ENCODE measurements at regions not wholly inside any gene's neighbourhood (a gene's known extent, or its start where the extent isn't known, plus 50 kb on each side); places are given as distances from the start of the nearest gene placed in this dataset.

GRCh38 chr3:124520970-124521369 lies 209.3 kb upstream of the UMPS start:
- H3K36me3 ChIP-seq (ENCODE audit: control insufficient read depth, insufficient read depth, low read length) = no peaks in the 10 kb centered on the region
- H3K4me3 ChIP-seq (ENCODE audit: insufficient read depth, low read depth, low read length) = no peak overlapping the region
- H3K27me3 ChIP-seq (ENCODE audit: control insufficient read depth, insufficient read depth, low read length, poor library complexity, severe bottlenecking) = no peaks in the 10 kb centered on the region
- H3K9me3 ChIP-seq (ENCODE audit: control insufficient read depth, low read length) = no peaks in the 10 kb centered on the region
- H3K27ac ChIP-seq (ENCODE audit: insufficient read depth, low read depth, low read length, poor library complexity, severe bottlenecking) = no peak overlapping the region
- H3K4me1 ChIP-seq (ENCODE audit: control insufficient read depth, insufficient read depth, low read length) = no peaks in the 10 kb centered on the region
- 72 to 74% methylated on average over 5 of the region's 5 CpGs for WGBS, 2 experiments

- Histone ChIP-seq H3K27me3 (ENCODE audit: control insufficient read depth, insufficient read depth, low read length, poor library complexity, severe bottlenecking) (no peaks in the 10 kb centered on the region), H3K4me3 (ENCODE audit: insufficient read depth, low read depth, low read length) (no peak overlapping the region), H3K9me3 (ENCODE audit: control insufficient read depth, low read length) (no peaks in the 10 kb centered on the region), H3K27ac (ENCODE audit: insufficient read depth, low read depth, low read length, poor library complexity, severe bottlenecking) (no peak overlapping the region), H3K36me3 (ENCODE audit: control insufficient read depth, insufficient read depth, low read length) (no peaks in the 10 kb centered on the region), H3K4me1 (ENCODE audit: control insufficient read depth, insufficient read depth, low read length) (no peaks in the 10 kb centered on the region)
- WGBS, 2 experiments = 86 to 100% methylated on average over 1 of the region's 1 CpG
These were observed 208.1 kb upstream of the UMPS start for GRCh38 chr3:124522082-124522625.

GRCh38 chr3:124526601-124527000 lies 203.7 kb upstream of the UMPS start:
- WGBS, 2 experiments = 100% methylated on average over 1 of the region's 1 CpG; no CpG with 5 or more reads in 1 of the 2 experiments
- Histone ChIP-seq H3K9me3 (ENCODE audit: control insufficient read depth, low read length) (no peaks in the 10 kb centered on the region), H3K4me3 (ENCODE audit: insufficient read depth, low read depth, low read length) (no peak overlapping the region), H3K36me3 (ENCODE audit: control insufficient read depth, insufficient read depth, low read length) (no peaks in the 10 kb centered on the region), H3K27ac (ENCODE audit: insufficient read depth, low read depth, low read length, poor library complexity, severe bottlenecking) (no peak overlapping the region), H3K4me1 (ENCODE audit: control insufficient read depth, insufficient read depth, low read length) (no peaks in the 10 kb centered on the region), H3K27me3 (ENCODE audit: control insufficient read depth, insufficient read depth, low read length, poor library complexity, severe bottlenecking) (no peaks in the 10 kb centered on the region)

GRCh38 chr3:124529826-124530571 lies 200.3 kb upstream of the UMPS start:
- Histone ChIP-seq H3K36me3 (ENCODE audit: control insufficient read depth, insufficient read depth, low read length) (no peaks in the 10 kb centered on the region), H3K4me3 (ENCODE audit: insufficient read depth, low read depth, low read length) (no peak overlapping the region), H3K4me1 (ENCODE audit: control insufficient read depth, insufficient read depth, low read length) (no peaks in the 10 kb centered on the region), H3K9me3 (ENCODE audit: control insufficient read depth, low read length) (no peaks in the 10 kb centered on the region), H3K27me3 (ENCODE audit: control insufficient read depth, insufficient read depth, low read length, poor library complexity, severe bottlenecking) (no peaks in the 10 kb centered on the region), H3K27ac (ENCODE audit: insufficient read depth, low read depth, low read length, poor library complexity, severe bottlenecking) (no peak overlapping the region)
- WGBS, 2 experiments = 85 to 98% methylated on average over 2 to 3 of the region's 3 CpGs

DNA sequence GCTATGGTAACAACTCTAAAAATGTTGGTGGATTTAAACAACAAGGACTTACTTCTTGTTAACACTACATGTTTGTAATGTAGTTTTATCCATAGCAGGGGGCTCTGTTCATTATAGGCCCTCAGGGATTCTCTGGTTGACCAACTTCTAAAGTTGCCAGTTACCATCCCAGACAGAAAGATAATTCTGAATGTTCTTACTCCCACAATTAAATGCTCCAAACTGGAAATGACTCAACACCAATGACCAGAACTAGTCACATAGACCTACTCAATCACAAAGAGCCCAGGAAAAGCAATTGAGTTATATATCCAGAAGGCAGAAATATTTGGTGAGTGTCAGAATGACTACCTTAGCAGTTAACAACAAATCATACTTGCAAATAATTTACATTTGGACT lies 199.3 kb upstream of the UMPS start:
- Histone ChIP-seq H3K4me3 (ENCODE audit: insufficient read depth, low read depth, low read length) (no peak overlapping the region), H3K27me3 (ENCODE audit: control insufficient read depth, insufficient read depth, low read length, poor library complexity, severe bottlenecking) (no peaks in the 10 kb centered on the region), H3K9me3 (ENCODE audit: control insufficient read depth, low read length) (no peaks in the 10 kb centered on the region), H3K4me1 (ENCODE audit: control insufficient read depth, insufficient read depth, low read length) (no peaks in the 10 kb centered on the region), H3K36me3 (ENCODE audit: control insufficient read depth, insufficient read depth, low read length) (no peaks in the 10 kb centered on the region), H3K27ac (ENCODE audit: insufficient read depth, low read depth, low read length, poor library complexity, severe bottlenecking) (no peak overlapping the region)

GRCh38 chr3:124532071-124532470 lies 198.2 kb upstream of the UMPS start:
- 100% methylated on average over 1 of the region's 1 CpG for WGBS, 2 experiments

GRCh38 chr3:124535306-124535705 lies 194.9 kb upstream of the UMPS start:
- no peaks in the 10 kb centered on the region for H3K27me3 ChIP-seq (ENCODE audit: control insufficient read depth, insufficient read depth, low read length, poor library complexity, severe bottlenecking)
- H3K36me3 ChIP-seq (ENCODE audit: control insufficient read depth, insufficient read depth, low read length) = no peaks in the 10 kb centered on the region
- H3K9me3 ChIP-seq (ENCODE audit: control insufficient read depth, low read length) = no peaks in the 10 kb centered on the region
- H3K27ac ChIP-seq (ENCODE audit: insufficient read depth, low read depth, low read length, poor library complexity, severe bottlenecking) = no peak overlapping the region
- H3K4me3 ChIP-seq (ENCODE audit: insufficient read depth, low read depth, low read length) = no peak overlapping the region
- H3K4me1 ChIP-seq (ENCODE audit: control insufficient read depth, insufficient read depth, low read length) = no peaks in the 10 kb centered on the region
- WGBS, 2 experiments = 77 to 94% methylated on average over 1 of the region's 1 CpG

More at GRCh38 chr3:124532071-124532470, 198.2 kb upstream of the UMPS start:
- no peaks in the 10 kb centered on the region for H3K9me3 ChIP-seq (ENCODE audit: control insufficient read depth, low read length)
- H3K27me3 ChIP-seq (ENCODE audit: control insufficient read depth, insufficient read depth, low read length, poor library complexity, severe bottlenecking) = no peaks in the 10 kb centered on the region
- H3K4me3 ChIP-seq (ENCODE audit: insufficient read depth, low read depth, low read length) = no peak overlapping the region
- no peaks in the 10 kb centered on the region for H3K4me1 ChIP-seq (ENCODE audit: control insufficient read depth, insufficient read depth, low read length)
- no peak overlapping the region for H3K27ac ChIP-seq (ENCODE audit: insufficient read depth, low read depth, low read length, poor library complexity, severe bottlenecking)
- H3K36me3 ChIP-seq (ENCODE audit: control insufficient read depth, insufficient read depth, low read length) = no peaks in the 10 kb centered on the region

DNA sequence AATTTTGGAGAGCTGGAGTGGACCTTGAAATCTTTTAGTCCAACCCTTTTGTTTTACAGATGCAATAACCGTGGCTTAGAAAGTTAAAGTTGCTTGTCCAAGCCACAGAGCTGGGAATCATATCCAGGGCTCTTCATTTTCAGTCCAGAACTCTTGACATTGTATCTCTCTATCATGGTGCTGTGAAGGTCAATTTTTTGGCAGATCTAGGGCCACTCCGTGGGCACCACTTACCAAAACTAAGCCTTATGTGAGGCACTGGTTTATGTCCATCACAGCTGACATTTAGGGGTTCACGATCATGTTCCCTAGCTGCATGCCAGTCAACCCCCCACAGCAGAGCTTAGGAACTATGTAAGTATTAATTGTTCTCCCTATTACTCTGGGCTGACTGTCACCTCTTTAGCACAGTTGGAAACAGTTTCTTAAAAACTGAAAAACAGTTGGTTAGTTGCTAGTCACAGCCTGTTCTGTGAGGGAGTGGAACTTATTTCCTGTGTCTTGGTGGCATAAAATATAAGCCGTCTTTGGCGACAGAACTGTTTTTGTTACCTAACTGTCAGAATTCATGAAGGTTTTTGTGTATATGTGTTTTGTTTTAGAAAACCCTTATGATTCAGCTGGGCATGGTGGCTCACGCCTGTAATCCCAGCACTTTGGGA lies 189.6 kb upstream of the UMPS start:
- no peak overlapping the region for H3K27ac ChIP-seq (ENCODE audit: insufficient read depth, low read depth, low read length, poor library complexity, severe bottlenecking)
- H3K27me3 ChIP-seq (ENCODE audit: control insufficient read depth, insufficient read depth, low read length, poor library complexity, severe bottlenecking) = no peaks in the 10 kb centered on the region
- 94% methylated on average over 6 of the region's 6 CpGs for WGBS, 2 experiments
- H3K36me3 ChIP-seq (ENCODE audit: control insufficient read depth, insufficient read depth, low read length) = no peaks in the 10 kb centered on the region
- H3K4me3 ChIP-seq (ENCODE audit: insufficient read depth, low read depth, low read length) = no peak overlapping the region
- H3K9me3 ChIP-seq (ENCODE audit: control insufficient read depth, low read length) = no peaks in the 10 kb centered on the region
- H3K4me1 ChIP-seq (ENCODE audit: control insufficient read depth, insufficient read depth, low read length) = no peaks in the 10 kb centered on the region

- Histone ChIP-seq H3K36me3 (ENCODE audit: control insufficient read depth, insufficient read depth, low read length) (no peaks in the 10 kb centered on the region), H3K27me3 (ENCODE audit: control insufficient read depth, insufficient read depth, low read length, poor library complexity, severe bottlenecking) (no peaks in the 10 kb centered on the region), H3K4me3 (ENCODE audit: insufficient read depth, low read depth, low read length) (no peak overlapping the region), H3K9me3 (ENCODE audit: control insufficient read depth, low read length) (no peaks in the 10 kb centered on the region), H3K27ac (ENCODE audit: insufficient read depth, low read depth, low read length, poor library complexity, severe bottlenecking) (no peak overlapping the region), H3K4me1 (ENCODE audit: control insufficient read depth, insufficient read depth, low read length) (no peaks in the 10 kb centered on the region)
- whole genome bisulfite sequencing, 2 experiments = 81 to 82% methylated on average over 5 to 6 of the region's 6 CpGs
These were observed 187.9 kb upstream of the UMPS start for GRCh38 chr3:124542214-124542869.

GRCh38 chr3:124545891-124546290 lies 184.4 kb upstream of the UMPS start:
- no peaks in the 10 kb centered on the region for H3K36me3 ChIP-seq (ENCODE audit: control insufficient read depth, insufficient read depth, low read length)

More at GRCh38 chr3:124545891-124546290, 184.4 kb upstream of the UMPS start:
- 72 to 80% methylated on average over 3 of the region's 3 CpGs for WGBS, 2 experiments
- Histone ChIP-seq H3K4me1 (ENCODE audit: control insufficient read depth, insufficient read depth, low read length) (no peaks in the 10 kb centered on the region), H3K27me3 (ENCODE audit: control insufficient read depth, insufficient read depth, low read length, poor library complexity, severe bottlenecking) (no peaks in the 10 kb centered on the region), H3K4me3 (ENCODE audit: insufficient read depth, low read depth, low read length) (no peak overlapping the region), H3K27ac (ENCODE audit: insufficient read depth, low read depth, low read length, poor library complexity, severe bottlenecking) (no peak overlapping the region), H3K9me3 (ENCODE audit: control insufficient read depth, low read length) (no peaks in the 10 kb centered on the region)
